Stimulated activated CD4-positive, alpha-beta T cell treated with anti-CD3 and anti-CD28 coated beads, Interleukin-2, amount 100 ng/mL, for 48 hours (primary cell): ENCODE measurements at regions not wholly inside any gene's neighbourhood (a gene's known extent, or its start where the extent isn't known, plus 50 kb on each side); places are given as distances from the start of the nearest gene placed in this dataset.
"Not testable (repeated sequence)": the region's sequence is repeated elsewhere in the genome, so short reads cannot be mapped to it uniquely, and the experiment has no call there.

Source experiments
- DNase-seq, 2 donors: peaks; one replicate each; pipeline ENCODE4 v3.0.0-alpha.2; 2020

- DNase-seq, result no peak
Observed at GRCh38 chr7:68805159-68805558, 793.1 kb upstream of the AUTS2 start.

GRCh38 chr7:68807666-68808065 is 790.6 kb upstream of the AUTS2 start:
- DNase-seq, result no peak

- no peak for DNase-seq
Observed at GRCh38 chr7:68813551-68814080, 784.7 kb upstream of the AUTS2 start.

GRCh38 chr7:68816491-68816890 is 781.8 kb upstream of the AUTS2 start:
- DNase-seq, result no peak

GRCh38 chr7:68820321-68820720 is 778.0 kb upstream of the AUTS2 start:
- no peak for DNase-seq

- DNase-seq, result no peak
Observed at GRCh38 chr7:68821846-68822245, 776.4 kb upstream of the AUTS2 start.

GRCh38 chr7:68823996-68824780 is 774.1 kb upstream of the AUTS2 start:
- no peak for DNase-seq

- no peak for DNase-seq
Observed at GRCh38 chr7:68828575-68828974, 769.7 kb upstream of the AUTS2 start.

- DNase-seq, result no peak
Observed at GRCh38 chr7:68833422-68833821, 764.9 kb upstream of the AUTS2 start.

- DNase-seq, result no peak
Observed at GRCh38 chr7:68839014-68839413, 759.3 kb upstream of the AUTS2 start.

GRCh38 chr7:68840991-68841390 is 757.3 kb upstream of the AUTS2 start:
- DNase-seq, result no peak

- not testable (repeated sequence) for DNase-seq
Observed at GRCh38 chr7:68843985-68844384, 754.3 kb upstream of the AUTS2 start.

GRCh38 chr7:68846811-68847325 is 751.4 kb upstream of the AUTS2 start:
- no peak for DNase-seq

GRCh38 chr7:68853254-68853653 is 745.0 kb upstream of the AUTS2 start:
- no peak for DNase-seq

GRCh38 chr7:68857571-68857970 is 740.7 kb upstream of the AUTS2 start:
- DNase-seq, result no peak

GRCh38 chr7:68858497-68858896 is 739.8 kb upstream of the AUTS2 start:
- DNase-seq, result no peak

GRCh38 chr7:68861171-68861570 is 737.1 kb upstream of the AUTS2 start:
- no peak for DNase-seq

GRCh38 chr7:68862261-68862660 is 736.0 kb upstream of the AUTS2 start:
- DNase-seq, result no peak

GRCh38 chr7:68862736-68863135 is 735.5 kb upstream of the AUTS2 start:
- DNase-seq, result no peak

GRCh38 chr7:68865351-68866199 is 732.7 kb upstream of the AUTS2 start:
- DNase-seq, result no peak

GRCh38 chr7:68866200-68866570 is 732.1 kb upstream of the AUTS2 start:
- no peak for DNase-seq

GRCh38 chr7:68866721-68867120 is 731.6 kb upstream of the AUTS2 start:
- DNase-seq, result not testable (repeated sequence)

GRCh38 chr7:68868978-68869377 is 729.3 kb upstream of the AUTS2 start:
- DNase-seq, result no peak

- DNase-seq, result no peak
Observed at GRCh38 chr7:68873616-68874015, 724.7 kb upstream of the AUTS2 start.
